Adrenal gland (tissue), 5 donors: ENCODE measurements at regions not wholly inside any gene's neighbourhood (a gene's known extent, or its start where the extent isn't known, plus 50 kb on each side); places are given as distances from the start of the nearest gene placed in this dataset.

Experiments
- CTCF ChIP-seq, 6 experiments: fragments of 450-650 bp in 4 of 6; fragments of 200-600 bp in 2 of 6; sonication (generic) in 1 of 6; IDR thresholded peaks; 1 replicate in 5 of 6; 2 replicates in 1 of 6; pipeline versions ENCODE4 v1.5.1 to v1.8.0; 2016 to 2021; ENCODE audit warnings: antibody characterized with exemption in 6 of 6, mild to moderate bottlenecking in 2 of 6, moderate library complexity in 1 of 6
- POLR2A ChIP-seq, 2 donors: fragments of 450-650 bp; IDR thresholded peaks; one replicate each; pipeline ENCODE4 v1.6.1; 2017; ENCODE audit warnings: antibody characterized with exemption in 2 of 2, mild to moderate bottlenecking in 2 of 2, moderate library complexity in 1 of 2
- donor health status: DM: no; HTN: no; CAD: no.

GRCh38 chr5:148732692-148733091 lies 78.4 kb upstream of the HTR4 start:
- TF ChIP-seq CTCF (IDR thresholded peaks at IDR 0.05) (no peak), POLR2A (IDR thresholded peaks at IDR 0.05) (no peak)
